GM18499 (cell line): ENCODE measurements at regions not wholly inside any gene's neighbourhood (a gene's known extent, or its start where the extent isn't known, plus 50 kb on each side); places are given as distances from the start of the nearest gene placed in this dataset.
"Not testable (repeated sequence)": the region's sequence is repeated elsewhere in the genome, so short reads cannot be mapped to it uniquely, and the experiment has no call there.

Experiments used
- ATAC-seq: cut with Tn5 transposase; IDR thresholded peaks from one replicate; pipeline ENCODE4 v1.9.1; 2021; ENCODE audit warnings: moderate number of reproducible peaks; ENCODE audit not compliant: insufficient read depth, unreplicated experiment

- no peak for ATAC-seq
These were observed 680.8 kb downstream of the GBE1 start for GRCh38 chr3:81080608-81081007.

GRCh38 chr3:81072591-81072990 lies 688.9 kb downstream of the GBE1 start:
- no peak for ATAC-seq

GRCh38 chr3:81068546-81068945 lies 692.9 kb downstream of the GBE1 start:
- no peak for ATAC-seq

- ATAC-seq, result no peak
These were observed 697.5 kb downstream of the GBE1 start for GRCh38 chr3:81063896-81064295.

GRCh38 chr3:81051133-81051532 lies 710.3 kb downstream of the GBE1 start:
- ATAC-seq, result not testable (repeated sequence)

- ATAC-seq, result no peak
These were observed 713.3 kb downstream of the GBE1 start for GRCh38 chr3:81048058-81048665.

- ATAC-seq, result no peak
These were observed 715.5 kb downstream of the GBE1 start for GRCh38 chr3:81045976-81046375.

- no peak for ATAC-seq
These were observed 716.2 kb downstream of the GBE1 start for GRCh38 chr3:81045246-81045645.

- ATAC-seq, result no peak
These were observed 717.7 kb downstream of the GBE1 start for GRCh38 chr3:81043660-81044199.

GRCh38 chr3:81043009-81043408 lies 718.4 kb downstream of the GBE1 start:
- ATAC-seq, result no peak

GRCh38 chr3:81041331-81041730 lies 720.1 kb downstream of the GBE1 start:
- no peak for ATAC-seq

GRCh38 chr3:81040107-81040506 lies 721.3 kb downstream of the GBE1 start:
- no peak for ATAC-seq

- ATAC-seq, result no peak
These were observed 727.8 kb downstream of the GBE1 start for GRCh38 chr3:81033684-81034083.

- no peak for ATAC-seq
These were observed 728.3 kb downstream of the GBE1 start for GRCh38 chr3:81033185-81033584.

- no peak for ATAC-seq
These were observed 731.6 kb downstream of the GBE1 start for GRCh38 chr3:81029861-81030260.

- no peak for ATAC-seq
These were observed 734.1 kb downstream of the GBE1 start for GRCh38 chr3:81027344-81027743.

GRCh38 chr3:81024560-81024959 lies 736.9 kb downstream of the GBE1 start:
- no peak for ATAC-seq

- ATAC-seq, result no peak
These were observed 739.1 kb downstream of the GBE1 start for GRCh38 chr3:81022339-81022738.

GRCh38 chr3:81013360-81013759 lies 748.1 kb downstream of the GBE1 start:
- no peak for ATAC-seq

GRCh38 chr3:81005992-81006391 lies 755.5 kb downstream of the GBE1 start:
- ATAC-seq, result no peak

- ATAC-seq, result no peak
These were observed 757.6 kb downstream of the GBE1 start for GRCh38 chr3:81003817-81004216.

GRCh38 chr3:81003008-81003645 lies 758.3 kb downstream of the GBE1 start:
- no peak for ATAC-seq
